ENCODE measurements at regions not wholly inside any gene's neighbourhood (a gene's known extent, or its start where the extent isn't known, plus 50 kb on each side); places are given as distances from the start of the nearest gene placed in this dataset.

DNA sequence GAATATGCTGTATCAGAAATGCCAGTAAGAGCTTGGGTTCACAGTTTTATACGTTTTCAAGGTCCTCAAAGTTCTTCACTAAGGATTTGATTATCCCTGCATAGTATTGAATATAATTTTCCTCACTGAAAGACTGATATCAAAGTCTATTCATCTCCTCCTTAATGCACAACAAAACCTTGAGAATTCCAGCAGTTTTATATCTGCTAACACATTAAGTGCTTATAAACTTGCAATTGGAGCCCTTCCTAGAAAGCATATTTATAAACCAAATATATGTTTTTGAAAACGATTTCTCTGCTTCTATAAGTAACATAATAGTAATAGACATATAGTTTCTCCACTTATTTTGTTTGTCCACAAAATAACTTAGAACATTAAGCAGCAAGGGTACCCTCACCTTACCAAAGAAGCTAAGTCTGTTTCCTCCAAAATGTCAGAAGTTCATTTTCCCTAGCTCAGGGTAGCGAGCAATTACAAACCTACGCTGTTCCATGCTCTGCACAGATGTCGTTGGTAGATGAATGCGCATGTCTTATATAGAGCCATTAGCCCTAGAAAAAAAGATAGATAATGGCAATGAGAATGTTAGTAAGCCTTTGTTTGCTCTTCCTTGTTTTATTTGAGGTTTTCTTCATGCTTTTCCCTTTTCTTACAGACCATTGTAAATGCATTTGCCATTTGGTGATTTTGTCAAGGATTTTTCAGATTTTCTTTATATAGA is 213.2 kb downstream of the RBM43 start:
- Histone ChIP-seq H3K36me3 (ENCODE audit: control insufficient read depth in 4 of 4, insufficient read depth in 3 of 4, low read depth in 1 of 4, low read length in 3 of 4) (no peaks in the 10 kb centered on the region), H3K9ac (ENCODE audit: low read depth in 1 of 2, low read length in 2 of 2) (no peak overlapping the region), H3K27ac (ENCODE audit: low read depth in 1 of 2, low read length in 2 of 2) (no peak overlapping the region), H3K27me3 (ENCODE audit: control insufficient read depth in 4 of 4, insufficient read depth in 4 of 4, low read length in 3 of 4) (no peaks in the 10 kb centered on the region), H3K9me3 (ENCODE audit: control insufficient read depth in 4 of 4, low read length in 3 of 4) (no peaks in the 10 kb centered on the region), H3K4me1 (ENCODE audit: control insufficient read depth in 4 of 4, insufficient read depth in 4 of 4, low read length in 3 of 4) (peaks cover 3 to 14% (median 7%) of the 10 kb centered on the region in 4 donors), H3K4me3 (ENCODE audit: low read depth in 1 of 3, low read length in 3 of 3) (no peak overlapping the region)
- DNase-seq (ENCODE audit: low spot score): no peak
- no peak for TF ChIP-seq JUND (IDR thresholded peaks at IDR 0.05)
- TF ChIP-seq MAX (IDR thresholded peaks at IDR 0.05): no peak
- no peak for TF ChIP-seq SP1 (IDR thresholded peaks at IDR 0.05)
- TF ChIP-seq YY1 (IDR thresholded peaks at IDR 0.05): no peak
- TF ChIP-seq FOXA1 (IDR thresholded peaks at IDR 0.05): no peak
- TF ChIP-seq, protein P1, sequence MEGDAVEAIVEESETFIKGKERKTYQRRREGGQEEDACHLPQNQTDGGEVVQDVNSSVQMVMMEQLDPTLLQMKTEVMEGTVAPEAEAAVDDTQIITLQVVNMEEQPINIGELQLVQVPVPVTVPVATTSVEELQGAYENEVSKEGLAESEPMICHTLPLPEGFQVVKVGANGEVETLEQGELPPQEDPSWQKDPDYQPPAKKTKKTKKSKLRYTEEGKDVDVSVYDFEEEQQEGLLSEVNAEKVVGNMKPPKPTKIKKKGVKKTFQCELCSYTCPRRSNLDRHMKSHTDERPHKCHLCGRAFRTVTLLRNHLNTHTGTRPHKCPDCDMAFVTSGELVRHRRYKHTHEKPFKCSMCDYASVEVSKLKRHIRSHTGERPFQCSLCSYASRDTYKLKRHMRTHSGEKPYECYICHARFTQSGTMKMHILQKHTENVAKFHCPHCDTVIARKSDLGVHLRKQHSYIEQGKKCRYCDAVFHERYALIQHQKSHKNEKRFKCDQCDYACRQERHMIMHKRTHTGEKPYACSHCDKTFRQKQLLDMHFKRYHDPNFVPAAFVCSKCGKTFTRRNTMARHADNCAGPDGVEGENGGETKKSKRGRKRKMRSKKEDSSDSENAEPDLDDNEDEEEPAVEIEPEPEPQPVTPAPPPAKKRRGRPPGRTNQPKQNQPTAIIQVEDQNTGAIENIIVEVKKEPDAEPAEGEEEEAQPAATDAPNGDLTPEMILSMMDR (IDR thresholded peaks at IDR 0.05; ENCODE audit: low read depth, low read length, missing input control): no peak
- TF ChIP-seq, protein P2, sequence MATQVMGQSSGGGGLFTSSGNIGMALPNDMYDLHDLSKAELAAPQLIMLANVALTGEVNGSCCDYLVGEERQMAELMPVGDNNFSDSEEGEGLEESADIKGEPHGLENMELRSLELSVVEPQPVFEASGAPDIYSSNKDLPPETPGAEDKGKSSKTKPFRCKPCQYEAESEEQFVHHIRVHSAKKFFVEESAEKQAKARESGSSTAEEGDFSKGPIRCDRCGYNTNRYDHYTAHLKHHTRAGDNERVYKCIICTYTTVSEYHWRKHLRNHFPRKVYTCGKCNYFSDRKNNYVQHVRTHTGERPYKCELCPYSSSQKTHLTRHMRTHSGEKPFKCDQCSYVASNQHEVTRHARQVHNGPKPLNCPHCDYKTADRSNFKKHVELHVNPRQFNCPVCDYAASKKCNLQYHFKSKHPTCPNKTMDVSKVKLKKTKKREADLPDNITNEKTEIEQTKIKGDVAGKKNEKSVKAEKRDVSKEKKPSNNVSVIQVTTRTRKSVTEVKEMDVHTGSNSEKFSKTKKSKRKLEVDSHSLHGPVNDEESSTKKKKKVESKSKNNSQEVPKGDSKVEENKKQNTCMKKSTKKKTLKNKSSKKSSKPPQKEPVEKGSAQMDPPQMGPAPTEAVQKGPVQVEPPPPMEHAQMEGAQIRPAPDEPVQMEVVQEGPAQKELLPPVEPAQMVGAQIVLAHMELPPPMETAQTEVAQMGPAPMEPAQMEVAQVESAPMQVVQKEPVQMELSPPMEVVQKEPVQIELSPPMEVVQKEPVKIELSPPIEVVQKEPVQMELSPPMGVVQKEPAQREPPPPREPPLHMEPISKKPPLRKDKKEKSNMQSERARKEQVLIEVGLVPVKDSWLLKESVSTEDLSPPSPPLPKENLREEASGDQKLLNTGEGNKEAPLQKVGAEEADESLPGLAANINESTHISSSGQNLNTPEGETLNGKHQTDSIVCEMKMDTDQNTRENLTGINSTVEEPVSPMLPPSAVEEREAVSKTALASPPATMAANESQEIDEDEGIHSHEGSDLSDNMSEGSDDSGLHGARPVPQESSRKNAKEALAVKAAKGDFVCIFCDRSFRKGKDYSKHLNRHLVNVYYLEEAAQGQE (IDR thresholded peaks at IDR 0.05): no peak
- no peak for TF ChIP-seq GABPA (IDR thresholded peaks at IDR 0.05 in 1 of 2, conservative IDR thresholded peaks at IDR 0.05 in 1 of 2)
- no peak for TF ChIP-seq ATF3 (IDR thresholded peaks at IDR 0.05)
- no peak for TF ChIP-seq EGR1 (IDR thresholded peaks at IDR 0.05; ENCODE audit: low read depth in 2 of 2)
- TF ChIP-seq RAD21 (IDR thresholded peaks at IDR 0.05): no peak
- no peak for TF ChIP-seq HNF4A (conservative IDR thresholded peaks at IDR 0.05)
- TF ChIP-seq TAF1 (conservative IDR thresholded peaks at IDR 0.05): no peak
- TF ChIP-seq RXRA (IDR thresholded peaks at IDR 0.05): no peak
- no peak for TF ChIP-seq ZBTB33 (IDR thresholded peaks at IDR 0.05)
- no peak for TF ChIP-seq NR2F2 (IDR thresholded peaks at IDR 0.05)
- no peak for TF ChIP-seq FOXA2 (IDR thresholded peaks at IDR 0.05)
- TF ChIP-seq HNF4G (IDR thresholded peaks at IDR 0.05): no peak
- WGBS: 91% methylated on average over 6 of the region's 6 CpGs

Data from liver (tissue), 8 donors.